Keratinocyte (primary cell): ENCODE measurements at regions not wholly inside any gene's neighbourhood (a gene's known extent, or its start where the extent isn't known, plus 50 kb on each side); places are given as distances from the start of the nearest gene placed in this dataset.

Experiments
- DNase-seq: peaks from one replicate; pipeline ENCODE4 v3.0.0-alpha.2; 2011; ENCODE audit warnings: low read depth, missing footprints, low spot score
- FAIRE-seq: peaks from 2 replicates; lab custom pipeline; 2011; peaks lifted over from hg19 to GRCh38; lab: Jason Lieb, UNC
- H2AFZ ChIP-seq: 2 replicates; pipeline ENCODE4 v1.6.0; 2012; ENCODE audit warnings: low read length, control low read depth, inconsistent platforms; ENCODE audit not compliant: control insufficient read depth
- H3K27ac ChIP-seq: 2 replicates; pipeline ENCODE4 v1.5.1; 2011; ENCODE audit warnings: low read length; ENCODE audit not compliant: control insufficient read depth, insufficient read depth
- H3K27me3 ChIP-seq: 3 replicates; pipeline ENCODE4 v1.6.0; 2011; ENCODE audit warnings: low read length; ENCODE audit not compliant: control insufficient read depth, insufficient read depth; ENCODE audit errors: extremely low read depth
- H3K36me3 ChIP-seq, 2 experiments: 2 replicates in 1 of 2; 3 replicates in 1 of 2; pipeline ENCODE4 v1.5.1; 2011; ENCODE audit warnings: low read length in 2 of 2, mild to moderate bottlenecking in 1 of 2; ENCODE audit not compliant: control insufficient read depth in 2 of 2, insufficient read depth in 2 of 2; ENCODE audit errors: extremely low read depth in 1 of 2
- H3K4me1 ChIP-seq: 3 replicates; pipeline ENCODE4 v1.5.1; 2011; ENCODE audit warnings: low read length; ENCODE audit not compliant: control insufficient read depth, insufficient read depth; ENCODE audit errors: extremely low read depth
- H3K4me2 ChIP-seq: 3 replicates; pipeline ENCODE4 v1.6.0; 2011; ENCODE audit warnings: low read depth, low read length; ENCODE audit not compliant: control insufficient read depth, insufficient read depth; ENCODE audit errors: extremely low read depth
- H3K4me3 ChIP-seq, 3 experiments: fragments of 200-600 bp in 1 of 3; sonication (generic) in 1 of 3; 2 replicates in 2 of 3; 3 replicates in 1 of 3; pipeline ENCODE4 v1.5.1; 2011 to 2016; ENCODE audit warnings: low read length in 3 of 3, mild to moderate bottlenecking in 3 of 3, control low read depth in 2 of 3, inconsistent platforms in 1 of 3, low read depth in 1 of 3, mixed read lengths in 1 of 3, mixed run types in 1 of 3, moderate library complexity in 1 of 3; ENCODE audit not compliant: control insufficient read depth in 2 of 3, insufficient read depth in 2 of 3; ENCODE audit errors: extremely low read depth in 1 of 3
- H3K79me2 ChIP-seq: 2 replicates; pipeline ENCODE4 v1.6.0; 2012; ENCODE audit warnings: low read length; ENCODE audit not compliant: control insufficient read depth, insufficient read depth
- H3K9ac ChIP-seq: 3 replicates; pipeline ENCODE4 v1.6.0; 2011; ENCODE audit warnings: low read length; ENCODE audit not compliant: control insufficient read depth, insufficient read depth; ENCODE audit errors: extremely low read depth
- H3K9me1 ChIP-seq: 3 replicates; pipeline ENCODE4 v1.6.0; 2011; ENCODE audit warnings: low read length; ENCODE audit not compliant: control insufficient read depth, insufficient read depth; ENCODE audit errors: extremely low read depth
- H3K9me3 ChIP-seq: 2 replicates; pipeline ENCODE4 v1.5.1; 2012; ENCODE audit warnings: low read depth, low read length; ENCODE audit not compliant: control insufficient read depth
- H4K20me1 ChIP-seq: 3 replicates; pipeline ENCODE4 v1.6.0; 2011; ENCODE audit warnings: low read length; ENCODE audit not compliant: control insufficient read depth, insufficient read depth; ENCODE audit errors: extremely low read depth
- CTCF ChIP-seq, 3 experiments: IDR thresholded peaks in 1 of 3; conservative IDR thresholded peaks in 1 of 3; optimal IDR thresholded peaks in 1 of 3; 2 replicates in 2 of 3; 3 replicates in 1 of 3; pipeline versions ENCODE3 to v1.5.1; 2011; ENCODE audit warnings: low read length in 3 of 3, mild to moderate bottlenecking in 3 of 3, moderate library complexity in 2 of 3, control low read depth in 1 of 3, inconsistent platforms in 1 of 3; ENCODE audit not compliant: insufficient read depth in 2 of 3; ENCODE audit errors: extremely low read depth in 1 of 3
- EZH2 ChIP-seq: IDR thresholded peaks from one replicate; pipeline ENCODE4 v1.6.1; 2012; ENCODE audit warnings: inconsistent platforms, mild to moderate bottlenecking, low read length, moderate library complexity
- dilution Hi-C: fragments of 300-500 bp; cut with MboI; formaldehyde crosslinking; loops from one replicate; pipeline ENCODE4 v1.7.0; 2020; ENCODE audit warnings: low sequenced_read_pairs; ENCODE audit not compliant: extremely low pct_ligation_motif_present

GRCh38 chr15:29891096-29891457 is 68.8 kb upstream of the TJP1 start:
- H3K79me2 ChIP-seq, result no peaks in the 10 kb centered on the region
- no peak overlapping the region for H2AFZ ChIP-seq
- H3K36me3 ChIP-seq, result no peaks in the 10 kb centered on the region
- no peaks in the 10 kb centered on the region for H4K20me1 ChIP-seq
- H3K4me1 ChIP-seq, result no peaks in the 10 kb centered on the region
- dilution Hi-C loops, result no loop called here
- DNase-seq (no peak), FAIRE-seq (no peak)
- H3K27ac ChIP-seq, result no peak overlapping the region
- H3K27me3 ChIP-seq, result no peaks in the 10 kb centered on the region
- H3K9ac ChIP-seq, result no peak overlapping the region
- no peaks in the 10 kb centered on the region for H3K9me1 ChIP-seq
- no peaks in the 10 kb centered on the region for H3K9me3 ChIP-seq
- no peak for TF ChIP-seq CTCF (optimal IDR thresholded peaks at IDR 0.05 in 1 of 3, IDR thresholded peaks at IDR 0.05 in 1 of 3, conservative IDR thresholded peaks at IDR 0.05 in 1 of 3; ENCODE audit: extremely low read depth in 1 of 3, insufficient read depth in 2 of 3, low read length in 3 of 3)
- no peak for TF ChIP-seq EZH2
- no peak overlapping the region for H3K4me3 ChIP-seq
- no peak overlapping the region for H3K4me2 ChIP-seq

- Histone ChIP-seq H3K9me1 (no peaks in the 10 kb centered on the region), H3K9ac (no peak overlapping the region), H3K27me3 (no peaks in the 10 kb centered on the region), H3K4me3 (no peak overlapping the region), H3K9me3 (no peaks in the 10 kb centered on the region), H3K79me2 (no peaks in the 10 kb centered on the region), H2AFZ (no peak overlapping the region), H3K4me2 (no peak overlapping the region), H3K27ac (no peak overlapping the region), H4K20me1 (no peaks in the 10 kb centered on the region), H3K36me3 (no peaks in the 10 kb centered on the region), H3K4me1 (no peaks in the 10 kb centered on the region)
- DNase-seq, result no peak
- TF ChIP-seq EZH2, result no peak
- TF ChIP-seq CTCF (optimal IDR thresholded peaks at IDR 0.05 in 1 of 3, IDR thresholded peaks at IDR 0.05 in 1 of 3, conservative IDR thresholded peaks at IDR 0.05 in 1 of 3; ENCODE audit: extremely low read depth in 1 of 3, insufficient read depth in 2 of 3, low read length in 3 of 3), result no peak
- FAIRE-seq, result no peak
- dilution Hi-C loops, result no loop called here
Observed at GRCh38 chr15:29890336-29891095, 68.2 kb upstream of the TJP1 start.
